GM19463 (cell line): ENCODE measurements at regions not wholly inside any gene's neighbourhood (a gene's known extent, or its start where the extent isn't known, plus 50 kb on each side); places are given as distances from the start of the nearest gene placed in this dataset.
A peak's percentile ranks its signal among the peaks of the same experiment; 100 is the strongest.

Source experiments
- ATAC-seq: cut with Tn5 transposase; IDR thresholded peaks from one replicate; pipeline ENCODE4 v1.9.1; 2021; ENCODE audit warnings: mild to moderate bottlenecking, moderate library complexity; ENCODE audit not compliant: unreplicated experiment

DNA sequence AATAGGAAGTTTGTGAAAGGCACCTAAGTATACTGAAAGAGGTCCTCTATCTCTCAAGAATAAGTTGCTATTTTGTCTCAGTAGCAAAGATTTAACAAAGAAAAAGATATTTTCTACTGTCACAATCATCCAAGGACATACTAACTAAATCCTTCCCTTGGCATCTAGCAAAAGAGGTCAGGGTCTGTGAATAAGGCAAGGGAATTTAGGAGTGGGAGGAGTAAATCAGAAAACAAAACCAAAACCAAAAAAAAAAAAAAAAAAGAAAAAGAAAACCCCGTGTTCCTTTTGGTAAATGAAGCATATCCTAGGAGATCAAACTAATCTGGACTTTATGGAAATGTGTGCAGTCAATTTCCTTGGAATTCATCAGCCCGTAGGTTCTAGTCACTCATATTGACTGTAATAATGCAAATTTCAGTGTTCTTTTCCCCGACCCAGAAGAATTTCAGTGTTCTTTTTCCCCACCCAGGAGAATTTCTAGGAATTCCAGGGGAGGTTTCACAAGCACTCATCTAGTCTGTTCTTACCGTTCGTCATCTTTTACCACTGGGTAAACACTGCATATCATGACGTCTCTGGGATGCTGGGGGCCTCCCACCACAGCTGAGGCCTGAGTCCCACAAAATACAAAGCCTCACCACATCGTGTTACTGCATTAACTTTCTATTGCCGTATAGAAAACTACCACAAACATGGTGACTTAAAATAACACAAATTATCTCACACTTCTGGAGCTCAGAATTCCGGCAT is 113.8 kb upstream of the CCDC54 start:
- no peak for ATAC-seq

DNA sequence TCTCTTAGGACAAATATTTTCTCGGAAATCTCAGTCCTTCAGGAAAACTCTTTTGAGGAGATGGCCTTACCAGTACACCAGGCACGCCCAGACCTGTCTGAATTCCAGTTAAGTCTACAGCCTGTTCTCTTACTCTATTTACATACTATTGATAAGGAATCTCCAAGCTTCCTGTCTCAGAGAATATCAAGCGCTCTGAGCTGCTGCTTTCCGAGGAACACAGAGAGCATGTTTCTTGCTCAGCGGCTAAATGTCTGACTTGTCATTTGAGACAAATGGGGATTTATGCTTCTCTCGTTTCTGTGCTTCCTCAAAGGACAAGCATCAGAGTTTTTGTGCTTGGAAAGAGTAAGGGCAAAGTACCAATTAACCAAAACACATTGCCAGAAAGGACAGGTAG is 112.4 kb upstream of the CCDC54 start:
- ATAC-seq = no peak

DNA sequence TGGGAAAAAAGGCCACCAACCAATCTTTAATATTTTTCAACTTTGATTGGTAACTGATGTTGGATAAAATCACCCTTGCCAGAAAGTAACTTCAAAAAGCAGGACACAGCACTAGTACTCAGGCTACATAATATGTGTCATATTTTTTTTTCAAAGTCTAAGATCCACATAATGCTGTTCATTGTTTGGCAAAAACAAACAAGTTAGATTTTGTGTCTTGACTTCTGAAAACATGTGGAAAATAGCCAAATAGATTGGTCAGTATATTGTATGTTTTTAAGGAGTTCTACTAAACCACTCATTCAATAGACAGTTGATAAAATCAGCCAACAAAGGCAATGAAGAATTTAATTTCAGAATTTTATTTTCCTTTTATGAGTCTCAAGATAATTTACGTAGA is 111.7 kb upstream of the CCDC54 start:
- no peak for ATAC-seq

DNA sequence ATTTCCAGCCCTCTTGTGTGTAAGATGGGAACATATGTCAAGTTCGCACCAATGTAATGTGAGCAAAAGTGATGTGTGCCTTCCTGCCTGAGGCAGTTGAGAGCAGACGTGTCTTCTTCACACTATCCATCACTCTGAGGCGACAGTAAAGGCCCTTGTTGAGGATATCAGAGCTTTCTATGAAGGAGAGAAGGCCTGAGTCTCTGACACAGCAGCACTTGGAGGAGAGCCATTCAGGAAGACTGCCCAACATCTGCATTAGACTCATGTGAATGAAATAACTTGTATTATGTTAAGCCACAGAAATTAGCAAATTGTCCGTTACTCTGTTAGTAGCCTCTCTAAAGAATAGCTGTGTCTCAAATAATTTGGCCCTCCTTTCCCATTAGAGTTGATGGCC is 108.8 kb upstream of the CCDC54 start:
- no peak for ATAC-seq

DNA sequence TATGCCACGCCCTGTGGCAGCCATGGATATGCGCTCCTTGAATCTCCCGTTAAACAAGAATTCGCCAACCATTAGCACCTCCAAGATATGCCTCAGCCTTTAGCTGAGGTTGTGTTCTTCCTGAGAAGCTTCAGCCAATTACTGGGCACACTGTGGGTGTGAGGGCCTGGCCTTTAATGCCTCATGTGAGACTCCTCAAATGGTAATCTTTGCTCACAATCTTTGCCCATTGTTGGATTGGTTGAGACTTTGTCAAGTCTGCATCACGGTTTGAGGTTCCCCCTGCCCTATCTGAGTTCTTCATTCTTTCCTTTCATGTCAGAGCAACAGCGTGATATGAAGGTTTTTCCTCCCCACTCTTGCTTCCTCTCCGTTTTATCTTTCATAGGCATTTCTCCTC is 108.1 kb upstream of the CCDC54 start:
- ATAC-seq = no peak

DNA sequence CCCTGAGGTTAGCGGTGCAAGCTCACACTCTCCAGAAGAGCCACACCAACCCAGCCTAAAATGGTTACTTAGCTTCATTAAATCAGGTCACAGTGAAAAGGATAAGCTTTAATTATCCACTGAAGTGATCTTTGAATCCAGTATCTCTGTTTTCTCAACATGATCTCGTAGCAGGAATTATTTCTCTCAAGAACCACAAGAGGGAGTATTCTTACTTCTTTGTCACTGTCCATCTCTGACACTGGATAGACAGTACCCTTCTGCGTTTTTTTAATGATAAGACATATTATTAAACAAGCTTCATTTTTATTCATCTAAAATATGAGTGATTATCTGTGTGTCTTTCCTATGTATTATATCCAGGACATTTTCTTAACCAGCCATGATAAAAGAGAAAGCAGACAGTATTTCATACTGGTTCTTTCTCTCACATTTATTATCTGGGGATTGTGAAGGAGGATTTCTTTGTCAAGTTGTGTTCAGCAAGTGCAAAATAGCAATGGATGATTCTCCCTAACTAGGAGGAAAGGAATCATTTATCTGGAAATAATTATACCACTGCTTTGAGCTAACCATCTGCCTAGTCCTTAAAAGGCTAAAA is 105.4 kb upstream of the CCDC54 start:
- peak; percentile 73 for ATAC-seq

DNA sequence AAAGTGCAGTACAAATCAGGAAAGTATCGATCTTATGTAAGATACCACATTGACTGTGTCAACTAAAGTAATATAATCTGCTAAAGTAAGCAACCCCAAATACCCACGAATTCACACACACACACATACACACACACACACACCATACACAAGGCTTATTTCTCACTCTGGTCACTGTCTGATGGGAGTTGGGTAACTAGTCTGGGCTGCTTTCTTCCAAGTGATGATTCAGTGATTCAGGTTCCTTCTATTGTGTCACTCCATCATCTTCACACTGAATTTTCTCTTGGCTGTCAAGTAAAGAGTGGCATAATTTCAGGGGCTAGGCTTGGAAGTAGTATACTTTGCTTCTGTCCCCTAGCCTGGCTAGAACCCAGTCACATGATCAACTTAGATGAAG is 104.8 kb upstream of the CCDC54 start:
- no peak for ATAC-seq

DNA sequence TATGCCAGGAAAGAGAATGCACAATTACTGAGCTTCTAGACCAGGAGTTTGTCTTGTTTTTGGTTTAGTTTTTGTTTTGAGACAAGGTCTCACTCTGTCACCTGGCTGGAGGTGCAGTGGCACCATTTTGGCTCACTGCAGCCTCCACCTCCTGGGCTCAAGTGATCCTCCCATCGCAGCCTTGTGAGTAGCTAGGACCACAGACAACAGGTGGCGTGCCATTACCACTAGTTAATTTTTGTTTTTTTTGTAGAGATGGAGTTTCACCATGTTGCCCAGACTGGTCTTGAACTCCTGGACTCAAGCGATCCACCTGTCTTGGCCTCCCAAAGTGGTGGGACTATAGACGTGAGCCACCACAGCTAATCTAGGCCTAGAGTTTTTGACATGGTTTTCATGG is 104.4 kb upstream of the CCDC54 start:
- ATAC-seq = no peak

DNA sequence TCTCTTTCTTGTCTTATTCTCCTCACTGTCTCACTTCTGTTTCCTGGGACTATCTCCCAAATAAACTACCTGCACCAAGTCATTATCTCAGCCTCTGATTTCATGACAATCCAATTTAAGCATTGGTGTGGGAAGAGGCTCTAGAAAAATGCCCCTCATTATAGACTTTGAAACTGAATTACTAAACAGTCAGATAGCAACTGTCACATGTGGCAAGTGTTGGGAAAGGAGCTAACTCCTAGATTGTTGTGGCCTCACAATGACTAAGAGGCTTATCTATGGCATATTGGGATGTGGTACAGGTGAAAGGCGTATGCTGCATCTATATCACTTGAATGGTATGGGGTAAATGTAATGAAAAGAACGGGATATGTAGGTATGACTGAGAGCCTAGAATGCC is 103.5 kb upstream of the CCDC54 start:
- no peak for ATAC-seq

DNA sequence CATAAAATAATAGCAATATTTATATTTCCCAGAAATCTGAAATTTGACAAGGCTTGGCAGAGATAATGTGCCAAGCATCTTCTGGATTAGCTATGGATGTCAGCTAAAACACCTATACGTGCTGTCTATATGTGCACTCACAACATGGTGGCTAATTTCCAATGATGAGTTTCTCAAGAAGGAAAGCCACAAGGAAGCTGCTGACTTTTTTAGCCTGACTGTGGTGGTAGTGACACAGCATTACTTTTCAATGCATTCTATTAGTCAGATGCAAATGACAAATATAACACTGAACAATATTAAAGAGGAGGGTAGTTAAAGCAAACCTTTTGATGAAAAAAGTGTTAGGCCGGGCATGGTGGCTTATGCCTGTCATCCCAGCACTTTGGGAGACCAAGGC is 101.7 kb upstream of the CCDC54 start:
- no peak for ATAC-seq

DNA sequence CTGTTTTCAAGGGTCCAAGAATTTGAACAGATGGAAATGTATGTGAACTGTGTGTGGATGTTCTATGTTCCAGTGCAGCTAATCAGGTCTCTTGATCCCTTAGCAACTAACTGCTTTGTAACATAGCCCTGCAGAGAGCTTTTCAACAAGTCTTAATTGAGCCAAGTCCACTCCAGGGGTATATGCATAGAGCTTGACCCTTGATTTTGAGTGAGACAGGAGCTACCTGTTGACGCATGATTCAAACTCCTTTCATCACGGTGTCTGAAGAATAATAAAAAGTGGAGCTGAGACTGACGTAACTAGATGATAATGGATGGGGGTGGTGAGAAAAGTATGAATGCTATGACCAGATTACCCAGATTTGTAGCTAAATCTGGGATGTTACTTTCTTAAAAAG is 93.3 kb upstream of the CCDC54 start:
- no peak for ATAC-seq

DNA sequence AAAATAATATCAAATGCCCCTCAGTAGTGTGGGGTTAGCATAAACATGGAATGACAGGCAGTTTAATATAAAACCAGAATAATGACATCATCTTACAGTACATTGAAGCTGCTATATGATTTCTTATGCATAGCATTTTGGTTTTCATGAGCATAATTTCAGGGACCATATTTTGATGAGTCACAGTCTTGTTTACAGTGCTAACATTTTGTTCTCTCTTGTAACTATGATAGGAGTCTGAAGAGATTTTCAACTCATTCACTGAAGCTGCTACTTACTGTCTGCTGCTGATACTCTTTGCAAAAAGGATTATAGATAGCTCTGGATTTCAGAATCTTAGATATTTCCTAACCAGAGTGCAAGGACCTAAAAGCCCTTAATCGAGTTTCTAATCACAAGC is 92.6 kb upstream of the CCDC54 start:
- ATAC-seq = no peak

DNA sequence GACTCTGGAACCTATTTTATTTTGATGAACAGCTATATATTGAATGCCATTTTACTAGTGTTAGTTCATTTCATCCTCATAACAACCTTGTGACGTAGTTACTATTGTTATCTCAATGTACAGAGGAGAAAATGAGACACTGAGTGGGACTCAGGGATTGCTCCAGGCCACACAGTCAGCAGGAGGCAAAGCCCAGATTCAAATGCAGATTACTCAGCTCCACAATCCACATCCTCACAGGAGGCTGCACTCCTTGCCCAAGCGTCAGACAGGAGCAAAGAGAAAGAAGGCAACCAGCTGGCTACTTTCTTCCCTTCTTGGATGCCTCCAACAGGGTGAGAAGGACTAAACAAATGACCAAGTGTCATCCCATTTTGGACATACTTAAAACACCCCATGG is 92.0 kb upstream of the CCDC54 start:
- ATAC-seq = no peak

DNA sequence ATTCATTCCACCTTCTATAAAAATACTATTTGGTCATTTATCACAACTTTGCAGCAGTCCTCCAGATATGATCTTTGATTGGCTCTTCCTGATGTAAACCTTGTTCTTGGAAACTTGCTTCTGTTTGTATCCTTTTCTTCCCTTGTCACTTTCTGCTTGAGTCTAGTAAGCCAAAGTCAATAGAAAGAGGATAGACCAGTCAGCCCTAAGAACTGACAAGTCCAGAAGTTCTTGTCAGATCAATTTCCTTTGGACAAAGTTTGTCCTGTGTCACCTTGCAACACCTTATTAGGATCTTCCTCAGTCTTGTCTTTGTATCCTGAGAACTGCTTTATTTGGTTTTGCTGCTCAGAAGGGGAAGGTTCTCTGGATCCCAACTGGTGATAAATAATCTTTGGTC is 87.9 kb upstream of the CCDC54 start:
- no peak for ATAC-seq

DNA sequence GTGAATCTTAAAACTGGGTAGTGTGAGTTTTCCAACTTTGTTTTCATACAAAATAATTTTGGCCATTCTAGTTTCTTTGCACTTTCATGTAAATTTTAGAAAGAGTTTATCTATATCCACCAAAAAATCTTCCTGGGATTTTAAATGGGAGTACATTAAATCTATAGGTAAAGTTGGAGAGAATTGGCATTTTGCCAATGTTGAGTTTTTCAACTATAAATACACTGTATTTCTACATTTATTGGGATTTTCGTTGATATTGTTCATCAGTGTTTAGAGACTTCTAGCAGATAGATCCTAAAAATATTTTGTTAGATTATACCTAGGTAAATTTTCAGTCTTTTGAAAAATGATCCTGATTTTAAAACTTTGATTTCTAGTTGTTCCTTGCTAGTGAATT is 83.1 kb upstream of the CCDC54 start:
- ATAC-seq = no peak

DNA sequence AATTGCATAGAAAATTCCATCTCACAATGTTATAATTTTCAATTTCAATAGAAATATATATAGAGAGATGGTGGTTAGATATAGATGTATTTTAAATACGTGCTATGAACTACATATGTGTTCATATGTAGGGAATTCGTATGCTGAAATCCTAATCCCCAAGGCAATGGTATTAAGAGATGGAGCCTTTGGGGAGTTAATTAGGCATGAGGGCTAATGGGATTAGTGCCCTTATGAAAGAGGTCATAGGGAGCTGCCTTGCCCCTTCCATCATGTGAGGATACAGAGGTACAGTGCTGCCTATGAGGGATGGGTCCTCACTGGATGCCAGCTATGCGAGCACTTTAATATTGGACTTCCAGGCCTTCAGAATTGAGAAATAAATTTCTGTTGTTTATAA is 79.6 kb upstream of the CCDC54 start:
- ATAC-seq = no peak

DNA sequence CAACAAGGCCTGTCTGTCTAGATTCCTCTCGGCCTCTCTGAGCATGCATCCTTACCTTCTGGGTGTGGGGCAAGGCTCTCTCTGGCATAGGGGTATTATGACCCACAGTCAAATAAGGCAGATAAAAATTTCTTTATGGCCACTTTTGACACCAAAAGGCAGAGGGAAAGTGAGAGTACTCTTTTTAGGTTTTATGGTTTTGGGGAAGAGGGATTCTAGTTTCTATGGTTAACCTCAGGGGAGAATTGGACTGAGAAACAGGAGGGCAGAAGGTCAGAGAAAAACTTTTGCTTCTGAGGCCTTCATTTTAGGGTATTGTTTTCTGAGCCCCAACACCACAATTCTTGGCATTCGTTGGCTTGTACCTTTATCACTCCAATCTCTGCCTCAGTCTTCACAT is 70.0 kb upstream of the CCDC54 start:
- ATAC-seq = no peak

DNA sequence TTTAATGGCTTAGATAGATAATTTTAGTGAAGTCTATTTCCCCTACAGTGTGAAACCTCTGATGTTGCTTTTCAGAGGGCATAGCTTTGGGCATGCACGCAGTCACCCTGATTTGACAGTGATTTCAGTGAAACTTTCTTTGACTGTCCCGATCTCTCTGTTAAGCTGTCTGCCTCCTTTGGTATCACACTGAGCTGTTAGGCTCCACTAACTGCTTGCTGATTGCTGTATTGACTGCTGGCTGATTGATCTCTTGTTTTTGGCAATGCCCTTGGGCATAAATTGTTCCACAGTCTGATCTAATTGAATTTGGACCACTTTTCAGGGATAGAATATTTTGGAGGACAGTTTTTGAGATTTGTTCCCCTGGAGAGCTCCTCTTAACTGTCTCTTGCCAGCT is 68.5 kb upstream of the CCDC54 start:
- no peak for ATAC-seq

DNA sequence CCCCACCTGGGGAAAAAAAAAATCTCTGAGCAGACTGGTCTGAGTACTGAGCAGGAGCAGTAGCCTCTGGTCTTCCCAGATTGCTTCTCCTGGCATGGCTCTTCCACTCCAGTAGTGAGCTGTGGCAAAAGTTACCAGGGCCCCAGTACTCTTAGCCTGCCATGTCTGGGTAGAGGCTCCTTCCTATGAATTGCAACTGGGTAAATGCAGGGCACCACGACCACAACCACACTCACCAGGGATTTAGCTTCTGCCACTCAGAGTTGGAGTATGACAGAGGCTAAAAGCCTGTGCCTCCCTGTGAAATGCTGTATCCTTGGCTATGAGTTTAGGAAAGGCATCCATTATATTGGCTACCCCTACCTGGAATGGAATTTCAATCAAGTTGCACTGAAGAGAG is 67.9 kb upstream of the CCDC54 start:
- no peak for ATAC-seq

DNA sequence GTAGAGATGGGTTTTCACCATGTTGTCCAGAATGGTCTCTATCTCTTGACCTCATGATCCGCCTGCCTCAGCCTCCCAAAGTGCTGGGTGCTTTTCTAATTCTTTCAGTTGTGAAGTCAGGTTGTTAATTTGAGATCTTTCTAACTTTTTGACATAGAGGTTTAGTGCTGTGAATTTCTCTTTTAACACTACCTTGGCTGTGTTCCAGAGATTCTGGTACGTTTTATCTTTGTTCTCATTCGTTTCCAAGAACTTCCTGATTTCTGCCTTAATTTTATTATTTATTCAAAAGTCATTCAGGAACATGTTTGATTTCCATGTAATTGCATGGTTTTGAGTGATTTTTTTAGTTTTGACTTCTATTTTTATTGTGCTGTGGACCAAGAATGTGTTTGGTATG is 63.5 kb upstream of the CCDC54 start:
- no peak for ATAC-seq

DNA sequence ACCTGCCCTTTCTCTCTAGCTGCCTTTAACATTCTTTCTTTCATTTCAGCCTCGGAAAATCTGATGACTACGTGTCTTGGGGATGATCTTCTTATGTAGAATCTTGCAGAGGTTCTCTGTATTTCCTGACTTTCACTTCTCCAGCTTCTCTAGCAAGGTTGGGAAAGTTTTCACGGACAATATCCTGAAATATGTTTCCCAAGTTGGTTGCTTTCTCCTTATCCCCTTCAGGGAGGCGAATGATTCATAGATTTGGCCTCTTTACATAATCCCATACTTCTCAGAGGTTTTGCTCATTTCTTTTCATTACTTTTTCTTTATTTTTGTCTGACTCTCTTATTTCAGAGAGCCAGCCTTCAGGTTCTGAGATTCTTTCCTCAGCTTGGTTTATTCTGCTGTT is 62.1 kb upstream of the CCDC54 start:
- ATAC-seq = no peak

DNA sequence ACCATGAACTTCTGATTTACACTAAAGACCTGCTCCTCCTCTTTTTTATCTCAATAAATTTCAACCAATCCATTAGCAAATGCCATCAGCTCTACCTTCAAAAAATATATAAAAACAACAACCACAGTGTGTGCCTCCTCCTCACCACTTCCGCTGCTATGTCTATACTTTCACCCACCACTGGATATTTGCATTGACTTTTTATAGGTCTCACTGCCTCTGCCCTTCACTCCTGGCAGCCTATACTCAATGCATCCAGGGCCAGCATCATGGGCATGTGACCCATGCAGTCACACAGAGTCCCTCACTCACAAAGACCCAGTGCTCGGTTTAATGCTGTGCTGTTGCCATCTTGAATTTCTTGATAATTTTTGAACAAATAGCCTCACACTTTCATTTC is 53.5 kb upstream of the CCDC54 start:
- ATAC-seq = peak; percentile 54

DNA sequence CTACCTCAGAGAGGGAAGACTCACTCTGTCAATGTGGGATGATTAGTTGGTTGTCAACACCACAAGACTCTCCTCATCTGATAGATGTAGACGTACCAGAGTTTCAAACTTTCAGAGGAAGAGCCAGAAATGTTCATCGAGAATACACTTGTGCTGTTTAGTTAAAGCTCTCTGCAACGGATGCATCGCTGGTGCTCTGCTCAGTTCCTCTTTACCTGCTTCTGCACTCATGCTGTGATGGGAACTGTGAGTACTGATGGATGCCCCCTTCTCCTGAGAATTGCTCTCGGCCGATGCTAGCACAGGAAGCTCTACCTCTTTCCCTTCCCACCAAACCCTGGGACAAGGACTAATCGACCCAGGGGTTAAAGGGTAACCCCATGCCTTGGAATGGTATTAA is 51.8 kb upstream of the CCDC54 start:
- no peak for ATAC-seq
